ENCODE measurements at regions not wholly inside any gene's neighbourhood (a gene's known extent, or its start where the extent isn't known, plus 50 kb on each side); places are given as distances from the start of the nearest gene placed in this dataset.
A peak's percentile ranks its signal among the peaks of the same experiment; 100 is the strongest.

DNA sequence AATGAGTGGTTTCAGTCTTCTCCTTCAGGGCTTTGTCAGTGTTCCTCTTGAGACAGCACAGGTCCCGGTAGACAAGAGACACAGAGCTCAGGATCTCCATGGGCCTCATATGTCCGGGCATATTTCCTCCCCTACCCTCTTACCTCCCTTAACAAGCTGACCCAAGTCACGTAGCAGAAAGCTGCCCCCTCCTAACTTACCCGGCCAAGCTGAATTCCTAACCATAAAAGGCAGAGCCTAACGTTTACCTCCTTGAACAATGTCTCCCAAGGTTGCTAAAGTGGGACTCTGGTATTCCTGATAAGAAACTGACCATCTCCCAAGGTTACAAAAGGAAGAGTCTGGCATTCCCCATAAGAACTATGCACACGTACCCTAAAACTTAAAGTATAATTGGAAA lies 182.2 kb upstream of the USP15 start:
- no peak for DNase-seq

DNA sequence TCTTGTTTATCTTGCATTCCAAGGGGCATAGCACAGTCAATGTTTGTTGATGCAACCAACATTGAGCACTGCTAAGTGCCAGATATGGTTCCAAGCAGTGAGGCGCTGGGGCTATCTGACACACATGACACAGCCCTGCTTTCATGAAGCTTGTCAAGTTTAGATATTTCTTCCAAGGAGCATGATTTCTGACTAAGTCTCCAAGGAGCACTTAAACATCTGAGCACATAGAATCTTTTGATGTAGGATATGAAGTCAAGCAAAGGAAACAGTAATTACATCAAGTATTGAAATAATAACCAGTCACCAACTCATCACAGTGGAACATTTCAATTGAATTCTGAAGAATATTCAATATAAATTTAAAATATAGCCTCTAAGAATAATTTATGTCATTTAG lies 177.8 kb upstream of the USP15 start:
- DNase-seq, result no peak

DNA sequence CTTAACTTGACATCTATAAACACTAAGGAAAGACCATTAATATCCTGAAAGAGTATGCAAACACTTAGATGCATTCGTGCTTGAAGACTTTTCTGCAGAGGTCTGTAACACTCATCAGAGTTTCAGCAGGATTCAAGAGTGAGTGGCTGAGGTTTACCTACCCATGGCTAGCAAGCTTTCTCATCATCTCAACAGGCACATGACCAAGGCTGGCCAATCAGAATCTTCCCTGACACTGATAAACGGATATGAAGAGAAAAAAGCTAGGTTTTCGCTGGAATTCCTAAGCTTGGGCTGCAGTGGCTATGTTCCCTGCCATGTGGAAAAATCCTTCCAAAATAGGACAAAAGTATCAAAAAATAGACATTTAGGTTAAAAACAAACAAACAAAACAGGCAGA lies 162.1 kb upstream of the USP15 start:
- DNase-seq, result no peak

DNA sequence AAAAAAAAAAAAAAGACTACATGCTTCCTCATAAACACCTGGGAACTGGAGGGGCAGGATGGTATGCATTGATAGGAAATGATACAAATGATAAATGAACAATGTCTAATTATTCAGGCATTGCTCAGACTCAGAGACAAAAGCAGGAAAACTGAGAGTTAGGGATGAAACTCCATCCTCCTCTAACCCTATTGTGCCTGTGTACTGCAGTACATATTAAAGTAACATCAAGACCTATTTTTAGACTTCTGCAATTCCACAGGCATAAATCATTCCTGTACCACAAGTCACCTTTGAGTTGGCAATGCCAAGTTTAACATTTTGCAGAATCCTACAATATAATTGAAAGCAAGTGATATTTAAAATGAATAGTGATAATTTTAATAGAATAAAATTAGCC lies 156.5 kb upstream of the USP15 start:
- DNase-seq, result no peak

DNA sequence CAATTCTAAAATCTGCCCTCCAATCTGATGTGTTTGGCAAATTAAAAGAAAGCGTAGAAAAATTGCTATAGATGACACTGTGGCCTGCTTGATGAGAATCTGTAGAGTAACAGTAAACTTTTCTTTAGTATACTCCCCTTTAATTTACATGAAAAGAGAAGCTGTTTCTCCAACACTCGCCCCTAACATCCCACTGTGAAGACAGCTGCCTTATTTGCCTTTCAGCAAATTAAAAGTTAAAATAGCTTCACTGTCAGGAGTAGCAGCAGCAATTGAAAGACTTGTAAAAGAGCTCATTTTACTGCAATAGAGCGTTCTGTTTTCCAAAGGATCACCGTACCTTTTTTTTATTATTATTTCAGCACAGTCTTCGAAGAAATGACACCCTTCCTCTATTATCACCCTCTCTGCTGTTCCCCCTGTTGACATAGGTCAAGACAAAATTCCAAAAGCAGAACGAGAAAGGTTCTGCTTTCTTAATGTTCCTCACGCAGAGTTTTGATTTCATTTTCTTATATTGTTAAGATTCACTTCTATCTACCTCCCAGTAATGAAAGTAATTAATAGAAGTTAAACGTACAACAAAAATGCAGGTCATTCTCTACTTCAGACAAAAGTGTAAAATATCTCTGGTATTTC lies 153.5 kb upstream of the USP15 start:
- no peak for DNase-seq

DNA sequence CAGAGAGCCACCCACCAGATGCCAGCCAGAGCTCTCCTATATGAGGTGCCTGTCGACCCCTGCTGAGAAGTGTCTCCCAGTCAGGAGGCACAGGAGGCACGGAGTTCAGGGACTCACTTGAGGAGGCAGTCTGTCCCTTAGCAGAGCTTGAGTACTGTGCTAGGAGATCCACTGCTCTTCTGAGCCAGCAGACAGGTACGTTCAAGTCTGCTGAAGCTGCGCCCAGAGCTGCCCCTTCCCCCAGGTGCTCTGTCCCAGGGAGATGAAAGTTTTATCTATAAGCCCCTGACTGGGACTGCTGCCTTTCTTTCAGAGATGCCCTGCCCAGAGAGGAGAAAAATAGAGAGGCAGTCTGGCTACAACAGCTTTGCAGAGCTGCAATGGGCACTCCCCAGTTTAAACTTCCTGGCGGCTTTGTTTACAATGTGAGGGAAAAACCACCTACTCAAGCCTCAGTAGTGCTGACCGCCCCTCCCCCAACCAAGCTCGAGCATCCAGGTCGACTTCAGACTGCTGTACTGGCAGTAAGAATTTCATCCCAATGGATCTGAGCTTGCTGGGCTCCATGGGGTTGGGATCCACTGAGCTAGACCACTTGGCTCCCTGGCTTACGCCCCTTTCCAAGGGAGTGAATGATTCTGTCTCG lies 146.7 kb upstream of the USP15 start:
- DNase-seq, result no peak

DNA sequence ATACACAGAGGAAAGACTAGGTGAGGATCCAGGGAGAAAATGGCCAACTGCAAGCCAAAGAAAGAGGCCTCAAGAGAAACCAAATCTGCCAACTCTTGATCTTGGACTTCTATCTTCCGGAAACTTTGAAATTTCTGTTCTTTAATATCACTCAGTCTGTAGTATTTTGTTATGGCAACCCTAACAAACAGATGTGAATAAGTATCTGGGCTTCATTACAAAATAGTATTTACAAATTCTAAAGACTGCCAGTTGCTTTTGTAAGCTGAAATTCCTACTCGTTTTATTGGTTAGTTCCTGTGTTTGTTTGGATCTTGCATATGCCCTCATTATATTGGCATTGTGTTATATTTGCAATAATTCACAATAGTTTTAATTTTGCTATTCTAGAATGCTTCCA lies 143.2 kb upstream of the USP15 start:
- no peak for DNase-seq

DNA sequence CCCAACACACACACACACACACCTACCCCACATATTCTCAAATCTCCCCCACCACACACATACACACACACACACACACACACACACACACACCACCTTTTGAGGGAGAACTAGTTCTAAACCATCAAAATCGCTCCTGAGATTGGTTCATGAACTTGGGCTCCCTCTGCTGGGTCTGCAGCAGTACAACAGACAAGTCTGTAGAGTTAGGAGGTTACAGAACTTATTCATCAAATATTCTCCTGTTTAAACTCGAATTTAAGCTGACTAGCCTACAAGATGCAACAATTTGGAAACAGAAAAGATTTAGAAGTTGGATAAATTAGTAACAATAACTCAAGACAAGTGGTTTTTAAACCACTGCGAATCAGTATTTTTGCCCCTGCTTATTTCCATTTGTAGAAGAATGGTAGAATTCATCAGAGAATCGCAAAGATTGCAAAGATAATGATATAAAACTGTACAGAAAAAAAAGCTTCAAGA lies 136.4 kb upstream of the USP15 start:
- peak; percentile 26 for DNase-seq

DNA sequence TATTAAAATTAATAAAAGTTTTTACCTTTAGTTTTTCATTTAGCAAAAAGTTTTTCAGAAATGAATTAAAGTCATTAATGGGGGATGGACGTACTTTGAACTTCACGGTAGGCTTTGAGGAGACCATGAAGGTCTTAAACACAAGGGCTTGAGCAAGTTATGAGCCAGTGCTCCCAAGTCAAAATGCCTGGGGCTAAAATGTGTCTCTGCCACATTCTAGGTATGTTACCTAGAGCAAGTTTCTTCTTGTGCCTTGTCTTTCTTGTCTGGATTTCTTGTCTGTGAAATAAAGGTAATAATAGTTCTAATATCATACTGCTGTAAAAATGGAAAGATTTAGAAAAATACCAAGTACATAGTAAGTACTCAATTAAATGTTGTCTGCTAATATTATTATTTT lies 132.7 kb upstream of the USP15 start:
- DNase-seq, result no peak

DNA sequence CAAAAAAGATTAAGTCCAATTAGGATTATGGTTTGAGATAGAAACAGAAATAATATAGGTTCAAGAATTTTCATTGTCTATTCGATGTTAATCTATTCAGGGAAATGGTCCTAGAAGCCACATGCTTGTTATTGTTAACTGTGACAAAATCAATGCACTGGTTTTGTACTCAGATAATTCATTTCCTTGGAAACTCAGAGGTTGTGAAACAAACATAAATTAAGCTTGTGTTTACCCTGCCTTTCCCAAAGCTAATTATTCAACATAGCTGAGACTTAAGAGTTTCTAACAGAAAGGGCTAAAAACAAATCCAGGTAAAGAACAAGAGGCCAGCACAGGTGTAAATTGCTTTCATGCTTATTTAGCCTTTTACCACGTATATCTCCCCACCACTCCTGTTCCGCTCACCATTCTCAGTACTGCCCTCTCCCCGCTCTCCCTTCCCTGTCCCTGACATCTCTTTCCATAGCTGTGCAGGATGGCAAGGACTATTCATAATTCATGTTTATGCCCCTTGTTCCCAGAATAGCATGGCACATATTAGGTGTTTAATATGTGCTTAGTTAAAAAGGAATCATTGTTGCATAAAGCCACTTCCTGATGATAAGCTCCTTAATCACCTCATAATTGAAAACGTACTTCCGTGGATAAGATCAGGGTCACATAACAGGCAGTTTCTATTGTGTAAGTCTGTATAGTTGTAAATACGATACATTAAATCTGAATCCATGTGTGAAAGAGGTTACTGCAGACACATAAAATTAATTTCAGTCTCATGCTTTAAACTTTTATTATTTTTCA lies 131.8 kb upstream of the USP15 start:
- DNase-seq, result no peak

DNA sequence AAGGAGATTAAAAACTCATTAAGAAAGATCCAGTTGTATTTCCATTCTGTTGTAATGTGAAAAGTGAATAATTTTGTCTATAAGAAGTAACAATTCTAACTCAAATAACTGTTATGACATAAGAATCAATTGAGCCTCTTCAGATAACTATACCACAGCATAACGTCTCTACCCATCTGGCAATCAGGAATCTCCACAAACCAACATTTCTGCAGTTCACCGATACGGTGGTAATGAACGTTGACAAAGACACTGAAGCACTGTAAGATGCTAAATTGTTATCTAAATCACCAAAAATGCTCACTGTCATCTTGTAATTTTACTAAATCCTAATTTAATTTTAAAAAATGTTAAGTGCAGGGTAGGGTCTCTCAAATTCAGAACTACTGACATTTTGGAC lies 130.9 kb upstream of the USP15 start:
- no peak for DNase-seq

DNA sequence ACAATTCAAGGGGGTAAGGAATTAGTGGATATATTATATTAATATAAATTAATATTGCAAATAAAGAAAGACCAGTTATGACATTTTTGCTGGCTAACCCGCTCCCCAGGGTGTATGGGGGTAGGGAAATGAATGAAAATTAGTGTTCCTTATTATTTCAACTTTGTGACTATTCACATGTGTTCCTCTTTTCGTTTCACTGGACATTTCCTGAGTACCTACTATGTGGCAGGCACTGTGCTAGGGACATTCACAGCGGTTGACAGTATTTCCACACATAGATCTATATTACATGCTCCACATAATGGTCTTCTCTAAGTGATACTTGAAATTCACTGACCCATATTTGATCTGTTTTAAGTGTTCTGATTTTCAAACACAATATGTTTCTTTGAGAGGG lies 129.8 kb upstream of the USP15 start:
- no peak for DNase-seq

DNA sequence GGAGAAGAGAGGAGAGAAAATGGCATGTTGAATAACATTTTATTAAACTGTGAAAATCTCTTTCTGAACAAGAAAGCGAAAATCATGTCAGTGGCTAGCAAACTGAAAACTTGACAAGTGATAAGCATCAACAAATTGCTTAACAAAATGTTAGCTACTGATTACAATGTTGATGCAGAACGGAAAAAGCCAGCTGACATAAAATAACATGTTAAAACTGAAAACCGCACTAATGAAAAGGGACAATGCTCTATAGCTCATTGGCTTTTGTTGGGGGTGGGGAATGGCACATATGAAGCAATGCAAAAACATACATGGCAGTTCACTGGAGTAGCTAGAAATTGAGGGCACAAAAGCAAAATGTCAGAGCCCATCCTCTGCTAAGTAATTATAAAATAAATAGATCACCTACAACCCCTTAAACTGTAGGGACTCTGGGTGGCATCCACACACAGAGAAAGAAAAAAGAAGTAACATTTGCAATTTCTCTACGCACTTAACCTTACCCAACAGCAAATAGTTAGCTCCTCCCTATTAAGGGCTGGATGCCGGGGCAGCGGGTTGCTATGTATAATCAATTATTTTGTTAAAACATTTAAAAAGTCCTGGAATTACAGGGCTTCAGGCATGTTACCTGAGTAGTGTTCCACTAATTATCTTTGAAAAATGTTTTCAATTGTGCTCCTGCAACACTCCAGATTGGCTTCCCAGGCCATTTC lies 129.2 kb upstream of the USP15 start:
- DNase-seq, result no peak

DNA sequence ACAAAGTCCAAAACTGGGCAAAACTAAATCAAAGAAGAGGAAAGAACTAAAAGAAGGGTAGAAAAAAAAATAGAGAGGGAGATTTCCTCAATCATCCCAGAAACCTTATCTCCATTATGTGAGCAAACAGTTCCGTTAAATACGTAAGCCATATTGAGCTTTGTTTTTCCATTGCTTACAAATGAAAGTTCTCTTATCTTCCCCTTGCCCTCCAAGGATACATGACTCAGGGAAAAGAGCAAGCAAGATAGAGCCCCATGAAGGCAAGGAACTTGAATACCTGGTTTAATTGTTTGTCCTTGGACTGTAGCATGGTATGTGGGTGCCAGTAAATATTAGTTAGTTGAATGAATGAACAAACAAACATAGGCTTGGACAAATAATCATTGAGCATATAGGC lies 126.8 kb upstream of the USP15 start:
- no peak for DNase-seq

DNA sequence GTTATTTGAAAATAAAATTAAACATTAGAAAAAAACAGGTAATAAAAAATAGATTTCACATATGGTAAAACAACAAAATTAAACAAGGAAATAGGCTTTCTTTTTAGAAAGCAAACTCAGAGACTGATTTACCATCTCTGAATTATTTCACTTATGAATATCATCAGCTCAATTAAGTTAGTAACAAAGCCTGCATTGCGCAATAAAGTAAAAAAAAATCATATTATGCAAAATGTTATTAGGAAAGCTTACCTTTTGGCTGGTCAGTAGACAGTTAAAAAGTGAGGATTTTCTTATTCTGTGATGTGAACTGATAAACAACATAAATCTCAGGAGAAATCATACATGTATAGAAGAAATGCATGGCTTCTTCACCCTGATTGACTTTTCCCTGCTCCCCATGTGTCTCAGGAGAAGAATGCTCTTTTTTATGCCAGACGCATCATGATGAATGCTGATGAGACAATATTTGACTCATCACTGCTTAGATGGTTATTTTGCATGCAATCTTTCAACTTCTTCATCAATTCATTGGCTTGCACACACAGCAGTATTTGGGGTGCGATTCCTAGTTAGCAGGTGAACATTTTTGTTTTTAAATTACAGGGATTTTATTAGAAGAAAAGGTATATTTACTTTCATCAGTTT lies 124.5 kb upstream of the USP15 start:
- DNase-seq, result no peak

DNA sequence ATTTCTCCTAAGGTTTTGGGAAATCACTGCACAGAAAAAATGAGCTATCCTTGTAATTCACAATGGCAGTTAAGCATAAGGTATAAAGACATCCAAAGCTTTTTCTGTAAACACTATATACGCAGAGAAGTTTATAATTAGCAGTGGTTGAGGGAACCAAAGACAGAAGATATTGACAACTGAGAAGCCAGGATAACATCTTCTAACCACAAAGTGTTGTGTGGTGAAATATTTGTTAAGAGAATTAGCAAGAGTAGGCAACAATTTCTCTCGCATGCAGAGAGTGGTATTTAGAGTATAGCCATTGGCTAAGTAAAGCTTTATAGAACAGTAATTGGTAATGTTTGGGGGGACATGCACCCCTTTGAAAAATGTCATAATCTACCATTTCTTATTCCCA lies 123.7 kb upstream of the USP15 start:
- no peak for DNase-seq

DNA sequence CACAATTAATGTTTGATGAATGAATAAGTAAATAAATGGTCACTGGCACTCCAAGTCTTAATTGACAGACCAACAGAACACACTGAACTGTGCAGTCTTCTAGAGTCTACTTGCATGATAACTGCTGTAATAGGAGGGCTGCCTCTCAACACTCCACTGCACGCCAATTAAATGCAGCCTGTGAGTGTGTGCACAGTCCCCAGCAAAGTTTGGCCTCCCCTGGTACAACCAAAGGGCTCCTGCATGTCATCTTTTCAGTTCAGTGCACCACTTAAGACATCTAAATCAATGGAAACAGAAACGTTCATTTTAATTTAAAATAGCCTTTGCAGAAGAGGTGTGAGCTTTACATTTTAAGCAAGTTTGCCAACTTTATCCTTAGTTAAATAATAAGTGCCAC lies 121.7 kb upstream of the USP15 start:
- no peak for DNase-seq

DNA sequence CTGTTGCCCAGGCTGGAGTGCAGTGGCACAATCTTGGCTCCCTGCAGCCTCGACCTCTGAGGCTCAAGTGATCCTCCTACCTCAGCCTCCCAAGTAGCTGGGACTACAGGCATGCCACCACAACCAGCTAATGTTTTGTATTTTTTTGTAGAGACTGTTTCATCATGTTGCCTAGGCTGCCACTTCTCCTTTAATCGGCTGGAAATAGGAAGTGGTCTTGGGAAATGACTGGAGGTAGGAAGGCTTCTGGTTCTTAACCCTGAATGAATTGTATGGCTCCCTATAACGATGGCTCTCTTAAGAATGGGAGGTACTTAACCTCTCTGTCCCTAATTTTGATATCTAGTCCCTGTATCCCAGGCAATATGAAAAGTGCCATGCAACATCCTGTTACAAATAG lies 113.9 kb upstream of the USP15 start:
- no peak for DNase-seq

DNA sequence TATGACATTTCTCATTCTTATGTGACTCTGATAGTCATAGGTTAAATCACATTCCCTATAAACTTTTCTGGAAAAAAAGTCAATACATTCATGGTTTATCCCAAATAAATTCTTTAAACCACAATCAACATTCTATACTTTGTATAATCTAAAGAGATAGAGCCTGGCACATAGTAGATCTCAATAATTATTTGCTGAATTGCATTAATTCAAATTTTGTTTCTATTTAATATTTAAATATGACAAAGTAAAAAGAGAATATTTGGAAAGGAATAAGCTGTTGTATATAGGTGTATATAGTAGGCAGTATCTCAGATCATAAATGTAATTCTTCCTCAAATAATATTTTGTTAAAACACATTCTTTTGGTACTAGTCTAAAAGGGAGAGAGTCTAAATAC lies 102.2 kb upstream of the USP15 start:
- DNase-seq, result no peak

DNA sequence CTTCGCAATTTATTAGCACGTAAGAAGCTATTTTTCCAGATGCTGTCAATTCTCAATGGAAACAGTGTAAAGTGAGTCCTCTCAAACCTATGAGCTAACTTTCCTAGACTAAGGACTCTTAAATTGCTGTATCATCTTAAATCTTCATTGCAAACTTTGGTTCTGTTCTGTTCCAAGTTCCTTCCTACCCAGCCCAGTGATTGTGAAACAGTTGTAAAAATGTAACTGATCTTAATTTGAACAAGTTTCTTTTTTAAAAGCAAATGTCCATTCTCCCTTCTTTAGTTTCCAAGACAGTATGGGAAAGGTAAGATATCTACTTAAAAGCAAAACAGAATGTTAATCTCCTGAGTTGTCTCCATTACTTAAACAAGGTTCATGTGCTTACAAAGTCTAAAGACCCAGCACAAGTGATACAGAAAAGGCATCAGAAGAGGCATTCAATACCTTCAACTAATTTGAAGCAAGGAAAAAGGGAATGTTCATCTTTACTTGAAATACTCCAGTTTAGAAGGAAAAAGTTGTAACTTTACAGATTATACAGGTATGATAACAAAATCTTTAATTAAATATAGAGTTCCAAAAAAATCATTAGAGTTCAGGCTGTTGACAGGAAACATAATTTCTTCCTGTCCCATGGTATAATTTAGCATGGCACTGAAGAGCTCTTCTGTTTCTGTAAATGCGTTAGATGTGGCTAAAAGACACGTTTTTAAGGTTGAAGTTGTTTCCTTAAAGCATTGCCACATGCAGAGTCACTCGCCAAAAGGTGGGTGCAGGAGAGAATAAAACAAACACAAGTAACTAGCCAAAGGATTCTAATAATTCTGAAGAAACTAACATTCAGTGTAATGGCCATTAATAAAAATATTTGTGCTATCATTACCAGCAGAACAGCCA lies 101.5 kb upstream of the USP15 start:
- no peak for DNase-seq

DNA sequence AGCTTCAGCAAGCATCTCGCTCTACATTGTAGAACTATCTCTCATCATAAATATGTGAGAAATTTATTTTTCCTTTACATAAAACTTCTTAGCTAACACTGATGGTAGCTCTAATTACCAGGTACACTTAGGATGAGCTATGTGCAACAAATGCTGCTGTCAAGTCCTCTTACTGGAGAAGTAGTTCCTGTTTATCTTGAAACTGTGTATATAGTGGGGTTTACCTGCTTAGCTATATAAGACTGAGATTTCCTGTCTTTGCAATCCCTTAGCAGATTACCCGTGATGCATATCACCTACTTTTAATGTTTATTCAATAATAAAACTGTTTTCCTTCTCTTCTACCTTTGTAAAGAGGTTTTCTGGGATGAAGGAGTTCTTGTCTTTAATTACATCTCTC lies 98.0 kb upstream of the USP15 start:
- DNase-seq, result no peak

DNA sequence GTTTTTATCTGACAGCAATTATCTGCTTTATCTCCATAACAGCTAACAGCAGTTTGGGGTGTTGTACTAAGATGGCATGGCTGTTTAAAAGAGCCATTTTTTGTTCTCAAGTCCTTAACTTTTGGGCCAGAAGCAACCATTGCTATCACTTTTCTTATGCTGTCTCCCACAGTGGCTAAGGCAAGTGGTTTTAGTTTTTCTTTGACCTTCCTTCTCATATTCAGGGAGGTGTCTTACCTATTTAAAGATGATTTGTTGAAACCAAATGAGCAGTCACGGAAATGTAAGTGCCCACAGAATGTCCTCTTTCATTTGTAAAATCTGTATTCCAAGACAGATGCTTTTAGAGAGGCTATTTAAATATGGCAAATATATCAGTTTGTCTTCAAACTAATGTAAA lies 96.8 kb upstream of the USP15 start:
- no peak for DNase-seq

Data from activated CD8-positive, alpha-beta memory T cell treated with anti-CD3 and anti-CD28 coated beads, Interleukin-2, amount 50 U/mL, for 4 hours (primary cell).